Liver (tissue), 8 donors: ENCODE measurements at regions not wholly inside any gene's neighbourhood (a gene's known extent, or its start where the extent isn't known, plus 50 kb on each side); places are given as distances from the start of the nearest gene placed in this dataset.

Experiments used
- DNase-seq: peaks from one replicate; pipeline ENCODE4 v3.0.0-alpha.2; 2017; ENCODE audit warnings: low spot score
- H3K27ac ChIP-seq, 2 donors: one replicate each; pipeline ENCODE4 v1.7.0; 2013; ENCODE audit warnings: inconsistent platforms in 2 of 2, low read length in 2 of 2, control low read depth in 1 of 2, low read depth in 1 of 2, mild to moderate bottlenecking in 1 of 2
- H3K27me3 ChIP-seq, 4 donors: one replicate each; pipeline versions ENCODE4 v1.6.1 to v1.7.0; 2013; ENCODE audit warnings: low read length in 3 of 4, inconsistent platforms in 1 of 4, mild to moderate bottlenecking in 1 of 4, moderate library complexity in 1 of 4; ENCODE audit not compliant: control insufficient read depth in 4 of 4, insufficient read depth in 4 of 4
- H3K36me3 ChIP-seq, 4 donors: one replicate each; pipeline versions ENCODE4 v1.6.1 to v1.7.0; 2013; ENCODE audit warnings: low read length in 3 of 4, mild to moderate bottlenecking in 3 of 4, low read depth in 1 of 4, moderate library complexity in 1 of 4; ENCODE audit not compliant: control insufficient read depth in 4 of 4, insufficient read depth in 3 of 4
- H3K4me1 ChIP-seq, 4 donors: one replicate each; pipeline versions ENCODE4 v1.6.1 to v1.7.0; 2013; ENCODE audit warnings: low read length in 3 of 4, mild to moderate bottlenecking in 3 of 4, moderate library complexity in 1 of 4; ENCODE audit not compliant: control insufficient read depth in 4 of 4, insufficient read depth in 4 of 4
- H3K4me3 ChIP-seq, 3 donors: one replicate each; pipeline versions ENCODE4 v1.6.1 to v1.7.0; 2013; ENCODE audit warnings: low read length in 3 of 3, control low read depth in 1 of 3, low read depth in 1 of 3, mild to moderate bottlenecking in 1 of 3
- H3K9ac ChIP-seq, 2 donors: one replicate each; pipeline ENCODE4 v1.7.0; 2013; ENCODE audit warnings: low read length in 2 of 2, mild to moderate bottlenecking in 2 of 2, moderate library complexity in 2 of 2, control low read depth in 1 of 2, low read depth in 1 of 2
- H3K9me3 ChIP-seq, 4 donors: one replicate each; pipeline versions ENCODE4 v1.6.1 to v1.7.0; 2013; ENCODE audit warnings: low read length in 3 of 4; ENCODE audit not compliant: control insufficient read depth in 4 of 4
- ATF3 ChIP-seq: IDR thresholded peaks from 2 replicates; pipeline ENCODE4 v1.6.1; 2016; ENCODE audit warnings: antibody characterized with exemption
- CTCF ChIP-seq: fragments of 150-350 bp; IDR thresholded peaks from 2 replicates; pipeline ENCODE4 v1.5.1; 2017; ENCODE audit warnings: improper control_type of control experiment, low read depth, low read length; ENCODE audit not compliant: missing input control
- EGR1 ChIP-seq, 2 donors: IDR thresholded peaks; 2 replicates each; pipeline ENCODE4 v1.6.1; 2016 to 2018; ENCODE audit warnings: antibody characterized with exemption in 2 of 2, low read depth in 2 of 2
- FOXA2 ChIP-seq: IDR thresholded peaks from 2 replicates; pipeline ENCODE4 v1.6.1; 2016; ENCODE audit warnings: antibody characterized with exemption
- GABPA ChIP-seq, 2 donors: IDR thresholded peaks in 1 of 2; conservative IDR thresholded peaks in 1 of 2; 2 replicates each; pipeline ENCODE4 v1.6.1; 2016; ENCODE audit warnings: antibody characterized with exemption in 2 of 2, mild to moderate bottlenecking in 1 of 2, moderate library complexity in 1 of 2
- JUND ChIP-seq, 2 donors: IDR thresholded peaks; 2 replicates each; pipeline ENCODE4 v1.6.1; 2016; ENCODE audit warnings: antibody characterized with exemption in 2 of 2
- MAX ChIP-seq: IDR thresholded peaks from 2 replicates; pipeline ENCODE4 v1.6.1; 2016; ENCODE audit warnings: antibody characterized with exemption
- RAD21 ChIP-seq, 2 donors: IDR thresholded peaks; 2 replicates each; pipeline ENCODE4 v1.6.1; 2016; ENCODE audit warnings: antibody characterized with exemption in 2 of 2, mild to moderate bottlenecking in 2 of 2
- REST ChIP-seq: IDR thresholded peaks from 2 replicates; pipeline ENCODE4 v1.6.1; 2016; ENCODE audit warnings: antibody characterized with exemption, mild to moderate bottlenecking
- RXRA ChIP-seq, 2 donors: IDR thresholded peaks; 2 replicates each; pipeline ENCODE4 v1.6.1; 2017 to 2018; ENCODE audit warnings: antibody characterized with exemption in 2 of 2, mild to moderate bottlenecking in 1 of 2
- SP1 ChIP-seq: IDR thresholded peaks from 2 replicates; pipeline ENCODE4 v1.6.1; 2018; ENCODE audit warnings: antibody characterized with exemption, mild to moderate bottlenecking
- TAF1 ChIP-seq: conservative IDR thresholded peaks from 2 replicates; pipeline ENCODE4 v1.6.1; 2016; ENCODE audit warnings: antibody characterized with exemption, mild to moderate bottlenecking
- ZBTB33 ChIP-seq: IDR thresholded peaks from 2 replicates; pipeline ENCODE4 v1.6.1; 2016; ENCODE audit warnings: antibody characterized with exemption
- WGBS: extraction: QIAGEN DNeasy Blood & Tissue Kit; methylation state at CpG from one replicate; pipeline ENCODE4 v1.1.7; 2013; 5-methylcytosine and 5-hydroxymethylcytosine counted together
- donor health status: healthy.
- donor health status: healthy.
- donor health status: healthy.
- donor health status: healthy.
- donor health status: healthy.

- TF ChIP-seq TAF1 (no peak), JUND (IDR thresholded peaks at IDR 0.05) (no peak), ZBTB33 (no peak), RXRA (IDR thresholded peaks at IDR 0.05) (no peak), FOXA2 (no peak), SP1 (no peak), EGR1 (IDR thresholded peaks at IDR 0.05; ENCODE audit: low read depth in 2 of 2) (no peak), ATF3 (no peak), RAD21 (IDR thresholded peaks at IDR 0.05) (no peak), REST (no peak), GABPA (IDR thresholded peaks at IDR 0.05 in 1 of 2, conservative IDR thresholded peaks at IDR 0.05 in 1 of 2) (no peak)
- H3K9me3 ChIP-seq: no peaks in the 10 kb centered on the region
- H3K4me1 ChIP-seq: no peaks in the 10 kb centered on the region
- no peaks in the 10 kb centered on the region for H3K27me3 ChIP-seq
- no peak overlapping the region for H3K4me3 ChIP-seq
- H3K36me3 ChIP-seq: no peaks in the 10 kb centered on the region
- H3K9ac ChIP-seq: no peak overlapping the region
- DNase-seq: no peak
- H3K27ac ChIP-seq: no peak overlapping the region
- WGBS: 62% methylated on average over 8 of the region's 8 CpGs
Observed at GRCh38 chr2:66872081-66872985, 437.4 kb downstream of the MEIS1 start.

GRCh38 chr2:66872986-66873754, 438.2 kb downstream of the MEIS1 start:
- DNase-seq: no peak
- 52% methylated on average over 8 of the region's 8 CpGs for WGBS
- no peak overlapping the region for H3K4me3 ChIP-seq
- no peaks in the 10 kb centered on the region for H3K27me3 ChIP-seq
- no peaks in the 10 kb centered on the region for H3K4me1 ChIP-seq
- H3K9me3 ChIP-seq: no peaks in the 10 kb centered on the region
- no peak overlapping the region for H3K27ac ChIP-seq
- no peaks in the 10 kb centered on the region for H3K36me3 ChIP-seq
- H3K9ac ChIP-seq: no peak overlapping the region
- TF ChIP-seq RXRA (IDR thresholded peaks at IDR 0.05): no peak
- TF ChIP-seq MAX: no peak
- TF ChIP-seq EGR1 (IDR thresholded peaks at IDR 0.05; ENCODE audit: low read depth in 2 of 2): no peak
- no peak for TF ChIP-seq ZBTB33
- TF ChIP-seq REST: no peak
- TF ChIP-seq CTCF: no peak
- no peak for TF ChIP-seq GABPA (IDR thresholded peaks at IDR 0.05 in 1 of 2, conservative IDR thresholded peaks at IDR 0.05 in 1 of 2)
